ENCODE measurements at regions not wholly inside any gene's neighbourhood (a gene's known extent, or its start where the extent isn't known, plus 50 kb on each side); places are given as distances from the start of the nearest gene placed in this dataset.

DNA sequence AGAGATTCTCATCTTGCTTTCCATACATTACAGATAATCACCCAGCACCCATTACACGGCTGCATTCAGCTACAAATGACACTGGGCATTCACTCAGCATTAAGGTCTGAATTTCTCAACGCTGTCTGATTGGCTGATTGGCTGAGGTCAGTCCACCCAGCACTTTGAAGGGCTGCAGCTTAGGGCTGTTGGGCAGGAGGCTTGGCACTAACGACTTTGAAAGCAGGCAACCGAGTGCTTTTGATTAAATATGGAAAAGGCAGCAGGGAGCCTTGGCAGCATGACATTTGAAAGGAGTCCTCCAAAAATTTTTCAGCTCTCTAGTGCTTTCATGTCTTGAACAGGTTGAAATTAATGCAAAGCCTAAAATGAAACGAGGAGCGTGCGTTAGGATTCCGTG lies 253.0 kb downstream of the DCDC2C start:
- TF ChIP-seq, protein P1, sequence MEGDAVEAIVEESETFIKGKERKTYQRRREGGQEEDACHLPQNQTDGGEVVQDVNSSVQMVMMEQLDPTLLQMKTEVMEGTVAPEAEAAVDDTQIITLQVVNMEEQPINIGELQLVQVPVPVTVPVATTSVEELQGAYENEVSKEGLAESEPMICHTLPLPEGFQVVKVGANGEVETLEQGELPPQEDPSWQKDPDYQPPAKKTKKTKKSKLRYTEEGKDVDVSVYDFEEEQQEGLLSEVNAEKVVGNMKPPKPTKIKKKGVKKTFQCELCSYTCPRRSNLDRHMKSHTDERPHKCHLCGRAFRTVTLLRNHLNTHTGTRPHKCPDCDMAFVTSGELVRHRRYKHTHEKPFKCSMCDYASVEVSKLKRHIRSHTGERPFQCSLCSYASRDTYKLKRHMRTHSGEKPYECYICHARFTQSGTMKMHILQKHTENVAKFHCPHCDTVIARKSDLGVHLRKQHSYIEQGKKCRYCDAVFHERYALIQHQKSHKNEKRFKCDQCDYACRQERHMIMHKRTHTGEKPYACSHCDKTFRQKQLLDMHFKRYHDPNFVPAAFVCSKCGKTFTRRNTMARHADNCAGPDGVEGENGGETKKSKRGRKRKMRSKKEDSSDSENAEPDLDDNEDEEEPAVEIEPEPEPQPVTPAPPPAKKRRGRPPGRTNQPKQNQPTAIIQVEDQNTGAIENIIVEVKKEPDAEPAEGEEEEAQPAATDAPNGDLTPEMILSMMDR (IDR thresholded peaks at IDR 0.05) = no peak
- no peak for TF ChIP-seq POLR2A (IDR thresholded peaks at IDR 0.05)
